ENCODE measurements at regions not wholly inside any gene's neighbourhood (a gene's known extent, or its start where the extent isn't known, plus 50 kb on each side); places are given as distances from the start of the nearest gene placed in this dataset.

DNA sequence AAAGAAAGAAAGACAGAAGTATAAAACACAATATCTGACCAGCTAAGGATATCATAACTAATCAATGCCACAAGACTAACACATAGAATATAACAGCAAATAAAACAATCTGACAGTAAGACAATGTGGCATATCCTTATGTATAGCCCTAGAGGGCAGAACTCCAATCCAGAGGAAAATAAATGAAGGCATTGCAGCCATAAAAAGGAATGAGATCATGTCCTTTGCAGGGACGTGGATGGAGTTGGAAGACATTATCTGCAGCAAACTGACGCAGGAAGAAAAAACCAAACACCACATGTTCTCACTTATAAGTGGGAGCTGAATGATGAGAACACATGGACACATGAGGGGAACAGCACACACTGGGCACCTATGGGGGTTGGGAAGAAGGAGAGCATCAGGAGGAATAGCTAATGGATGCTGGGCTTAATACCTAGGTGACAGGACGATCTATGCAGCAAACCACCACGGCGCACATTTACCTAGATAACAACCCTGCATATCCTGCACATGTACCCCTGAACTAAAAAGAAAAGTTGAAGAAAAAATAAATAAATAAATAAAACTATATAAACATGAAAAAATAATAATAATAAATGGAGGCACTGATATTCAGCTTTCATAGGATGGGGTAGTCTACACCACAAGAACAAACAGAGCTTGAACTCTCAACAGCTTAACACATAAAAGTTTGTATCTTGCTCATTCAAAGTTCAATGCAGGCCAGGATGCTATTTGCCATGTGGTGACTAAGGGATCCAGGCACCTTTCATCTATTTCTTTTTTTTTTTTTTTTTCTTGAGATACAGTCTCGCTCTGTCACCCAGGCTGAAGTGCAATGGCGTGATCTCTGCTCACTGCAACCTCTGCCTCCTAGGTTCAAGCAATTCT is 66.1 kb upstream of the KAT6B start:
- H3K9ac ChIP-seq (ENCODE audit: insufficient read depth, low read length, poor library complexity, severe bottlenecking), result no peak overlapping the region
- no peaks in the 10 kb centered on the region for H3K36me3 ChIP-seq (replicated peaks in 1 of 2; ENCODE audit: control insufficient read depth in 1 of 2, insufficient read depth in 2 of 2, low read length in 2 of 2)
- DNase-seq, result no peak
- no peaks in the 10 kb centered on the region for H3K9me3 Mint-ChIP-seq
- H3K4me3 Mint-ChIP-seq, result no peak overlapping the region
- H3K79me2 ChIP-seq (ENCODE audit: insufficient read depth, low read length), result no peaks in the 10 kb centered on the region
- H3K4me3 ChIP-seq (replicated peaks in 1 of 3; ENCODE audit: low read depth in 2 of 3, low read length in 3 of 3), result no peak overlapping the region
- H3K36me3 Mint-ChIP-seq, result no peaks in the 10 kb centered on the region
- TF ChIP-seq, protein P1, sequence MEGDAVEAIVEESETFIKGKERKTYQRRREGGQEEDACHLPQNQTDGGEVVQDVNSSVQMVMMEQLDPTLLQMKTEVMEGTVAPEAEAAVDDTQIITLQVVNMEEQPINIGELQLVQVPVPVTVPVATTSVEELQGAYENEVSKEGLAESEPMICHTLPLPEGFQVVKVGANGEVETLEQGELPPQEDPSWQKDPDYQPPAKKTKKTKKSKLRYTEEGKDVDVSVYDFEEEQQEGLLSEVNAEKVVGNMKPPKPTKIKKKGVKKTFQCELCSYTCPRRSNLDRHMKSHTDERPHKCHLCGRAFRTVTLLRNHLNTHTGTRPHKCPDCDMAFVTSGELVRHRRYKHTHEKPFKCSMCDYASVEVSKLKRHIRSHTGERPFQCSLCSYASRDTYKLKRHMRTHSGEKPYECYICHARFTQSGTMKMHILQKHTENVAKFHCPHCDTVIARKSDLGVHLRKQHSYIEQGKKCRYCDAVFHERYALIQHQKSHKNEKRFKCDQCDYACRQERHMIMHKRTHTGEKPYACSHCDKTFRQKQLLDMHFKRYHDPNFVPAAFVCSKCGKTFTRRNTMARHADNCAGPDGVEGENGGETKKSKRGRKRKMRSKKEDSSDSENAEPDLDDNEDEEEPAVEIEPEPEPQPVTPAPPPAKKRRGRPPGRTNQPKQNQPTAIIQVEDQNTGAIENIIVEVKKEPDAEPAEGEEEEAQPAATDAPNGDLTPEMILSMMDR (IDR thresholded peaks at IDR 0.05), result no peak
- peaks cover 5% of the 10 kb centered on the region for H3K4me1 Mint-ChIP-seq
- H2AFZ ChIP-seq (ENCODE audit: insufficient read depth, low read depth, low read length, poor library complexity, severe bottlenecking), result no peak overlapping the region
- peaks cover 0 to 3% (median 0%) of the 10 kb centered on the region in 3 donors for H3K27me3 Mint-ChIP-seq (ENCODE audit: low read depth in 3 of 3)
- H3K4me2 ChIP-seq (replicated peaks; ENCODE audit: extremely low read depth, low read length, poor library complexity, severe bottlenecking), result no peak overlapping the region
- H3K4me1 ChIP-seq (ENCODE audit: control insufficient read depth in 1 of 2, insufficient read depth in 2 of 2, low read length in 2 of 2), result peaks cover 2% of the 10 kb centered on the region in 2 donors
- intact Hi-C loops (cut with micrococcal nuclease), result no loop called here
- no peaks in the 10 kb centered on the region for H3K27me3 ChIP-seq (ENCODE audit: control insufficient read depth in 2 of 2, insufficient read depth in 2 of 2, low read length in 2 of 2)
- no peaks in the 10 kb centered on the region for H4K20me1 ChIP-seq (ENCODE audit: insufficient read depth, low read length)
- H3K27ac ChIP-seq (ENCODE audit: low read depth in 1 of 2, low read length in 2 of 2), result no peak overlapping the region
- WGBS (ENCODE audit: insufficient coverage), result no CpG with 5 or more reads among the region's 7 CpGs
- no peak overlapping the region for H3K27ac Mint-ChIP-seq
- no peaks in the 10 kb centered on the region for H3K9me3 ChIP-seq (replicated peaks in 1 of 2; ENCODE audit: control insufficient read depth in 1 of 2, insufficient read depth in 1 of 2, low read length in 2 of 2)

DNA sequence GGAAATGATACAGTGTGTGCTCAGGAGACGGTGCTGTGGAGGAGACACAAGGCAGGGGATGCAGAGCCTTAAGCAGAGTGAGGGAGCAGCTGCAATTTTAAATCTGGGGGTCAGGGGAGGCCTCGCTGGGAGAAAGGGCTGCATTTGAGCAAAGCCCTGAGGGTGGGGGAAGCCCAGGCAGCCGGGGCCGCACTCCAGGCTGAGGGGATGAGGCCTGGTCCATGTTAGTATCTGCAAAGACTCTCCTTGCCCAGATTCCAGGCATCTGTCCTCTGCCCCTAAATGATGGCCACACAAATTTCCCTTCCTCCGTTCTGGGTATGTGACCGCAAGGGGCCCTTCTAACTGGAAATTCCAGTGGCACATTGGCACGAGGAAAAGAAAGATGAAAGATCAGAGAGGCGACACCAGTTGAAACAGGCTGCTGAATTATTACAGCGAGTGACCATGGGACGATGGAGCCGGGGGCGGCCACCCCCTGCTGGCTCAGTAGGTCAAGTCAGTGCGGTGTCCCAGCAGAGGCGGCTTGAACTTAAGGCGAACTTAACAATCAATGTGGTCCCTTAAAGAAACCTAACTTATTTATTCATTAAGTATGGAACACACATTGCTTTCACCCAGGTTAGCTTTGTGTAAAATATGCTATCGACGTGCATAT is 62.3 kb upstream of the KAT6B start:
- Mint-ChIP-seq H3K36me3 (no peaks in the 10 kb centered on the region), H3K9me3 (no peaks in the 10 kb centered on the region), H3K4me1 (no peaks in the 10 kb centered on the region), H3K27ac (no peak overlapping the region), H3K4me3 (no peak overlapping the region), H3K27me3 (ENCODE audit: low read depth in 3 of 3) (peaks cover 0 to 3% (median 3%) of the 10 kb centered on the region in 3 donors)
- Histone ChIP-seq H3K36me3 (replicated peaks in 1 of 2; ENCODE audit: control insufficient read depth in 1 of 2, insufficient read depth in 2 of 2, low read length in 2 of 2) (no peaks in the 10 kb centered on the region), H3K79me2 (ENCODE audit: insufficient read depth, low read length) (no peaks in the 10 kb centered on the region), H3K27me3 (ENCODE audit: control insufficient read depth in 2 of 2, insufficient read depth in 2 of 2, low read length in 2 of 2) (no peaks in the 10 kb centered on the region), H3K4me2 (replicated peaks; ENCODE audit: extremely low read depth, low read length, poor library complexity, severe bottlenecking) (no peak overlapping the region), H3K9ac (ENCODE audit: insufficient read depth, low read length, poor library complexity, severe bottlenecking) (no peak overlapping the region), H4K20me1 (ENCODE audit: insufficient read depth, low read length) (no peaks in the 10 kb centered on the region), H2AFZ (ENCODE audit: insufficient read depth, low read depth, low read length, poor library complexity, severe bottlenecking) (no peak overlapping the region), H3K4me1 (ENCODE audit: control insufficient read depth in 1 of 2, insufficient read depth in 2 of 2, low read length in 2 of 2) (no peaks in the 10 kb centered on the region), H3K27ac (ENCODE audit: low read depth in 1 of 2, low read length in 2 of 2) (no peak overlapping the region), H3K4me3 (replicated peaks in 1 of 3; ENCODE audit: low read depth in 2 of 3, low read length in 3 of 3) (no peak overlapping the region), H3K9me3 (replicated peaks in 1 of 2; ENCODE audit: control insufficient read depth in 1 of 2, insufficient read depth in 1 of 2, low read length in 2 of 2) (no peaks in the 10 kb centered on the region)
- intact Hi-C loops (cut with micrococcal nuclease), result no loop called here
- TF ChIP-seq, protein P1 (IDR thresholded peaks at IDR 0.05), result no peak
- no peak for DNase-seq
- WGBS (ENCODE audit: insufficient coverage), result 92% methylated on average over 16 of the region's 17 CpGs

Measured in CD14-positive monocyte (primary cell).